BE2C (cell line): ENCODE measurements at regions not wholly inside any gene's neighbourhood (a gene's known extent, or its start where the extent isn't known, plus 50 kb on each side); places are given as distances from the start of the nearest gene placed in this dataset.

Experiments used
- DNase-seq: peaks from one replicate; pipeline ENCODE4 v3.0.0-alpha.2; 2020
- H3K27me3 ChIP-seq: fragments of 250-450 bp; sonication (Bioruptor Pico); 2 replicates; pipeline ENCODE4 v1.5.1; 2020; ENCODE audit warnings: mild to moderate bottlenecking
- H3K36me3 ChIP-seq: fragments of 250-450 bp; sonication (Bioruptor Pico); 2 replicates; pipeline ENCODE4 v1.5.1; 2020; ENCODE audit warnings: mild to moderate bottlenecking
- H3K4me1 ChIP-seq: fragments of 250-450 bp; sonication (Bioruptor Pico); 2 replicates; pipeline ENCODE4 v1.5.1; 2020
- H3K4me3 ChIP-seq: 2 replicates; pipeline ENCODE4 v1.5.1; 2011; ENCODE audit warnings: low read depth, low read length
- H3K9me3 ChIP-seq: fragments of 250-450 bp; sonication (Bioruptor Pico); 2 replicates; pipeline ENCODE4 v1.5.1; 2020
- CTCF ChIP-seq: IDR thresholded peaks from 2 replicates; pipeline ENCODE4 v1.5.1; 2012; ENCODE audit warnings: mild to moderate bottlenecking, low read depth, low read length

DNA sequence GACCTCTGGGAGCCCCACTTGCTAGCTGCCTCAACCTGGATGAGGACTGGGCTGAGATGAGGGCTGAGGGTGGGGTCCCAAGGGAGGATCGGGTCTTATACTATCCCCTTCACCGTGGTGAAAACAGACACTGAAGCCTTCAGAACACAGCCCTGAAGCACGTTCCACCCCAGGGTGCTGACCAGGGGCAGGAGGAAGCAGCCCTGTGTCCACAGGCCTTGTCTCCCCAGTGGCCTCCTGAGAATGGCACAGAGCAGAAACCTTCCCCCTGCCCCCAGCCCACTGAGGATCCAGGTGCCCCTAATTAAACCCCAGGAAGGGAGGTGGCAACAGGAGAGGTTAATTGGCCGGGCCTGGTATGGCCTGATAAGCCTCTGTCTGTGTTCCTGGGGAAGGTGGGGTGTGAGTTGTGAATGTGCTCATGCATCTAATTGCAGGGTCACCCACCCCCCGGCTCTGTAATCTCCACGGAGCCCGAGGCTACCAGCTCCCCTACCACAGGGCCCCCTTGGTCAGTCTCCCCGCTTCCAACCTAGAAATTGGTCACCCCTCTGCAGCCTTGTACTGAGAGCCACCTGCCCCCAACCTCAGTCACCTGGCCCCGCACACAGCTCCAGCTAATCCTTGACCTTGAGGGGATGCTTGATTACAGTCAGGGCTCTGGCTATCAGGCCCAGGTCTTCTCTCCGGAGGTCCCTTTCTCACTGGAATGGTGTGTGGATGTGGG is 159.0 kb upstream of the UNC5B start:
- no peaks in the 10 kb centered on the region for H3K36me3 ChIP-seq
- H3K4me3 ChIP-seq: no peak overlapping the region
- no peak for DNase-seq
- H3K27me3 ChIP-seq: no peaks in the 10 kb centered on the region
- H3K4me1 ChIP-seq: peaks cover 19% of the 10 kb centered on the region
- TF ChIP-seq CTCF: no peak
- no peaks in the 10 kb centered on the region for H3K9me3 ChIP-seq

DNA sequence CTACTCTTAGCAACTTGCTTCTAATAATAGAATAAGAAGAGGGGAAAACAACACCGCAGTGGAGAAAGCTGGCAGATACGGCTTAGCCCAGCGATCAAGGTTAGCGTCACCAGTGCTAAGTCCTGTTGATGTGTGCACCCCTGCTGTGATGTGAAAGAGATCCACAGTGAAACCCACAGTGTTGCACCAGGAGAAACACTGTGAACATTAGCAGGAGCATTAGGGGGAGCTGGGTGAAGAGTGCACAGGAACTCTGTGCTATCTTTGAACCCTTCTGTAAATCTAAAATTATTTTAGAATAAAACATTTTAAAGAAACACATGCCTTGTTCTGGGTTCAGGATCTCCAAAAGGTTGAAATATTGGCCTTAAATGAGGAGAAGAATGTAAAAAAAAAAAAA is 154.1 kb upstream of the UNC5B start:
- Histone ChIP-seq H3K27me3 (no peaks in the 10 kb centered on the region), H3K4me3 (no peak overlapping the region), H3K9me3 (no peaks in the 10 kb centered on the region), H3K36me3 (no peaks in the 10 kb centered on the region), H3K4me1 (peaks cover 4% of the 10 kb centered on the region)
- no peak for TF ChIP-seq CTCF
- DNase-seq: no peak

DNA sequence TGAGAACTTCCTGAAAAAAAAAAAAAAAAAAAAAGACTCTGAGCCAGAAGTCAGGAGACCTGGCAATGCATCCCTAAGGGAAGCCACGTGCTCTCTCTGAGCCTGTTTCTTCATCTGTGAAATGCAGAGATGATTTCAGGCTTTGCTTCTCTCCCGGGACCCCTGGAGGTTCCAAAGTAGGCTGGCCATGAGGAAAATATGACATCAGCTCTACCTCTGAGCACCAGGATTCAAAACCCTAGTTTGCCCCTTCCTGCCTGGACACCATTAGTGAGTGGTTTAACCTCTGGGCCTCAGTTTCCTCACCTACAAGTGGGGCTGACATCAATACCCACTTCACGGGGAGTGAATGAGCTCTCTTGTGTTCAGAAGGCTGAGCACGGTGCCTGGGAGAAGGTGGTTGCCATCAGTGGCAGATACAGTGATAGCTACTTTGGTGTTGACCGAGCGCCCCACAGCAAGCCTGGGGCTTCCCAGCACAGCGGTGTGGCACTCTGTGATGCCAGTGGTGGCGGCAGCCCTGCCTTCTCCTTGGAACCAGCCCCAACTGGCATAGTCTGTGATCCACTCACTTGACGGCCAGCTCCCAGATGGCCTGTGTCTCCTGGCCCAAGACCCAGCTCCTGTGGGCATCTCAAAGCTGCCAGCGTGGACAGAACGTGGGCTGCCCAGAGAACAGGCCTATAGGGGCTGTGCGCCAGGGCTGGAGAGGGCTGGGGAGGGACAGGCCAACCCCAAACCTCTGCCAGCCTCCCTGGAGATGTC is 153.1 kb upstream of the UNC5B start:
- Histone ChIP-seq H3K36me3 (no peaks in the 10 kb centered on the region), H3K27me3 (no peaks in the 10 kb centered on the region), H3K4me3 (no peak overlapping the region), H3K9me3 (no peaks in the 10 kb centered on the region), H3K4me1 (peaks cover 4% of the 10 kb centered on the region)
- peak; percentile 42 for DNase-seq
- TF ChIP-seq CTCF: no peak

DNA sequence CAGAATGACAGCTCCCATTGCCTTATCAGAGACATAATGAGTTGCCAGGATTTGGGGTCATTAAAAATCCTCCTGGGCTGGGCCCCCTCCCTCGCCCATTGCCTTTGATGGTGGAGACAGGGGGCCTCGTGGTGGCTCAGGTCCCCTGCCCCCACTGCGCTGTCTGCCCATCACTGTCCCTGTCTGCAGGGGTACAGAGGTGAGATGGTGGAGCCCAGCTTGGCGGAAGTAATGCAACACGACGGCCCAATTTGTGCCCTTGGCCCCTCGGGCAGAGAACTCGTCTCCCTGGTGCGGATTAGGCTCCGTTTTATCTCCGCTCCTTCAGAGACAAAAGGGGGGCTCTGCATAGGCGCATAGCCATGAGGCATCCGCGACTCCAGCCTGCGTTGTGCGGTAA is 152.4 kb upstream of the UNC5B start:
- DNase-seq: no peak
- H3K27me3 ChIP-seq: no peaks in the 10 kb centered on the region
- no peaks in the 10 kb centered on the region for H3K9me3 ChIP-seq
- H3K36me3 ChIP-seq: no peaks in the 10 kb centered on the region
- TF ChIP-seq CTCF: no peak
- no peak overlapping the region for H3K4me3 ChIP-seq
- peaks cover 4% of the 10 kb centered on the region for H3K4me1 ChIP-seq

- Histone ChIP-seq H3K27me3 (no peaks in the 10 kb centered on the region), H3K4me3 (no peak overlapping the region), H3K36me3 (no peaks in the 10 kb centered on the region), H3K9me3 (no peaks in the 10 kb centered on the region), H3K4me1 (peaks cover 4% of the 10 kb centered on the region)
- no peak for TF ChIP-seq CTCF
- no peak for DNase-seq
Observed at GRCh38 chr10:71060476-71061426, 151.6 kb upstream of the UNC5B start.
